AG04450 (cell line): ENCODE measurements at regions not wholly inside any gene's neighbourhood (a gene's known extent, or its start where the extent isn't known, plus 50 kb on each side); places are given as distances from the start of the nearest gene placed in this dataset.

Source experiments
- CTCF ChIA-PET: fragments of 300-600, 350-600 bp; formaldehyde crosslinking; extraction: SDS; loops from one replicate; lab custom pipeline; 2022; ENCODE audit warnings: antibody characterized with exemption, inconsistent platforms; lab: Charles Lee
- POLR2A ChIA-PET: fragments of 350-600 bp; formaldehyde crosslinking; extraction: SDS; loops from one replicate; lab custom pipeline; 2021; ENCODE audit warnings: antibody characterized with exemption, inconsistent platforms; lab: Yijun Ruan, JAX
- DNase-seq: peaks from one replicate; pipeline ENCODE4 v3.0.0-alpha.2; 2011; ENCODE audit warnings: low read depth, low spot score
- H3K27ac ChIP-seq: one replicate; pipeline ENCODE4 v1.5.1; 2012; ENCODE audit warnings: low read depth, low read length, control low read depth
- H3K27me3 ChIP-seq: one replicate; pipeline ENCODE4 v1.6.0; 2012; ENCODE audit warnings: low read length; ENCODE audit not compliant: control insufficient read depth, insufficient read depth
- H3K4me3 ChIP-seq: 2 replicates; pipeline ENCODE4 v1.5.1; 2011; ENCODE audit warnings: mild to moderate bottlenecking, low read depth, low read length, control low read depth
- H3K9me3 ChIP-seq: 2 replicates; pipeline ENCODE4 v1.5.1; 2012; ENCODE audit warnings: low read length; ENCODE audit not compliant: control insufficient read depth, insufficient read depth
- CTCF ChIP-seq: IDR thresholded peaks from 2 replicates; pipeline ENCODE4 v1.5.1; 2011; ENCODE audit warnings: low read depth, low read length, control low read depth, inconsistent platforms

DNA sequence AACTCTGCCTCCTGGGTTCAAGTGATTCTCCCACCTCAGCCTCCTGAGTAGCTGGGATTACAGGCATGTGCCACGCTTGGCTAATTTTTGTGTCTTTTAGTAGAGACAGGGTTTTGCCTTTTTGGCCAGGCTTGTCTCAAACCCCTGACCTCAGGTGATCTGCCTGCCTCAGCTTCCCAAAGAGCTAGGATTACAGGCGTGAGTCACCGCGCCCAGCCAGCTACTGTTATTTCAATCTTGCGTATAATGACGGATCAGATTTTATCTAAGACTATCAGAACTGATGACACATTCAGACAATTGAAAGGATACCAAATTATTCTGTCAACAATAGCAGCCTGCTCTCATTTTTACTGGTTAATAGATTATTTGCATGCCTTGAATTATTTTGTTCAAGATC is 612.2 kb downstream of the ZIC1 start:
- Histone ChIP-seq H3K27ac (no peak overlapping the region), H3K4me3 (no peak overlapping the region), H3K9me3 (no peaks in the 10 kb centered on the region), H3K27me3 (no peaks in the 10 kb centered on the region)
- ChIA-PET POLR2A (no interaction called here), CTCF (interaction anchor here (1.7 kb wide), 1 partner anchor 56 kb away, joined by 4 read pairs; no protein-coding TSS in a partner anchor)
- DNase-seq = no peak
- no peak for TF ChIP-seq CTCF

GRCh38 chr3:148023994-148024393 is 614.8 kb downstream of the ZIC1 start:
- POLR2A ChIA-PET = interaction anchor here (1.2 kb wide), 1 partner anchor 78 kb away, joined by 3 read pairs; no protein-coding TSS in a partner anchor
- Histone ChIP-seq H3K4me3 (no peak overlapping the region), H3K27ac (no peak overlapping the region), H3K9me3 (no peaks in the 10 kb centered on the region), H3K27me3 (no peaks in the 10 kb centered on the region)
- CTCF ChIA-PET = no interaction called here
- peak; percentile 54 for DNase-seq
- TF ChIP-seq CTCF = no peak

GRCh38 chr3:148026009-148026588 is 616.9 kb downstream of the ZIC1 start:
- ChIA-PET CTCF (interaction anchor here (1.2 kb wide), 2 partner anchors 80 to 105 kb away, joined by 3 read pairs; no protein-coding TSS in a partner anchor), POLR2A (no interaction called here)
- DNase-seq = no peak
- no peak for TF ChIP-seq CTCF
- Histone ChIP-seq H3K27ac (no peak overlapping the region), H3K9me3 (no peaks in the 10 kb centered on the region), H3K4me3 (no peak overlapping the region), H3K27me3 (no peaks in the 10 kb centered on the region)

- no peaks in the 10 kb centered on the region for H3K27me3 ChIP-seq
- ChIA-PET POLR2A (no interaction called here), CTCF (no interaction called here)
- no peak for TF ChIP-seq CTCF
- no peak for DNase-seq
- H3K4me3 ChIP-seq = no peak overlapping the region
- H3K27ac ChIP-seq = no peak overlapping the region
- H3K9me3 ChIP-seq = no peaks in the 10 kb centered on the region
Observed at GRCh38 chr3:148030975-148031374, 621.8 kb downstream of the ZIC1 start.

- Histone ChIP-seq H3K27ac (no peak overlapping the region), H3K9me3 (no peaks in the 10 kb centered on the region), H3K27me3 (no peaks in the 10 kb centered on the region), H3K4me3 (no peak overlapping the region)
- no peak for DNase-seq
- ChIA-PET POLR2A (no interaction called here), CTCF (no interaction called here)
- no peak for TF ChIP-seq CTCF
Observed at GRCh38 chr3:148034353-148034752, 625.2 kb downstream of the ZIC1 start.
